ENCODE measurements at regions not wholly inside any gene's neighbourhood (a gene's known extent, or its start where the extent isn't known, plus 50 kb on each side); places are given as distances from the start of the nearest gene placed in this dataset.

DNA sequence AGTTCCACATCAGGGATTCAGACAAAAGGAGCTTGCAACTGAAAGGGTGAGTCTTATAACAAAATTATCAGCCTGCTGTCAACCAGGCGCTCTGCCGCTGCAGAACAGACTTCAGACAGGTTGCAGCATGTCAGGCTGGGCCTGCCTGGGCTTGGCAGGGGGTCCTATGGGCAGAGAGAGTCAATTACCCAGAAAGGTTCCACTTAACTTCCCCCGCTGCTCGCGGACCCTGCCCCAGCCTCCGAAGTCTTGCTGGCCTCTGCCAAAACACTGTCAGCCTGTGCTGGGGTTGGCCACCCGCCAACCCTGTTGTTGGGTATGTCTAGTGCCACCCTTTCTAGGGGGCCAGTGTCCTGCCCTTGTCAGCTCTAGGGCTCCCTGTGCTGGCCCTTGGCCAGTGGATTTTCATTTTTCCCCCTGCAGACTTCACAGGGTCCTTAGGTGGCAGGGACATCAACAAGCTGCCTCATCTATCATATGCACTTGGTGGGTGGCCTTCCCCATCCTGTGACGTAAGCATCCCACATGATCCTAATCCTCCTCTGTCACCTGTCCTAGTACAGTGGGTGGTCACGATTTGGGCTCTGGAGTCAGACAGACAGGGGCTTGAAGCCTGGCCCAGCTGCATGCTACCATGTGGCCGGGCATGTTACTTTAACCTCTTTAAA lies 166.5 kb upstream of the CADM1 start:
- H3K27ac ChIP-seq (ENCODE audit: low read depth), result no peak overlapping the region
- whole genome bisulfite sequencing, result 69% methylated on average over 10 of the region's 10 CpGs
- no peak overlapping the region for H3K4me3 ChIP-seq (ENCODE audit: low read depth, low read length)
- DNase-seq (ENCODE audit: extremely low spot score), result no peak
- peaks cover 2% of the 10 kb centered on the region for H3K4me1 ChIP-seq (ENCODE audit: insufficient read depth)
- no peaks in the 10 kb centered on the region for H3K36me3 ChIP-seq (ENCODE audit: insufficient read depth)

DNA sequence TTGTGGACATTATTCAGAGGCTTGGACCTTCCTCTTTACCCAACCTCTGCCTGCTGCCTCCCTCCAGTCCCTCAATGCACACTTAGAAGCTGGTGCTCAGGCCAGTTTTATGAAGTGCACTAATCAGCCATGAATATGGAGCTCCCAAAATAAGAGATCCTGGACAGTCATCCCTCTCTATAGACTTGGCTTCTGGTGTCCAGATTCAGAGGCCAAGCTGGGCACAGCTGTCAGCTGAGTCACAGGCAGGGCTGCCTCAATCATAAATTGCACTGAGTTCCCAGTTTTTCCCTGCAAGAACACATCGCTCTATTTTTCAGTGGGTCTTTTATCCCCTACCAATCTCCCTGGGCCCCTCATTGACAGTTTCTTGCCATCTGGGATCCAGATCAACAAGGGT lies 161.7 kb upstream of the CADM1 start:
- Histone ChIP-seq H3K4me3 (ENCODE audit: low read depth, low read length) (no peak overlapping the region), H3K27ac (ENCODE audit: low read depth) (no peak overlapping the region), H3K36me3 (ENCODE audit: insufficient read depth) (no peaks in the 10 kb centered on the region), H3K4me1 (ENCODE audit: insufficient read depth) (no peaks in the 10 kb centered on the region)
- WGBS, result 80% methylated on average over 1 of the region's 1 CpG
- DNase-seq (ENCODE audit: extremely low spot score), result no peak

DNA sequence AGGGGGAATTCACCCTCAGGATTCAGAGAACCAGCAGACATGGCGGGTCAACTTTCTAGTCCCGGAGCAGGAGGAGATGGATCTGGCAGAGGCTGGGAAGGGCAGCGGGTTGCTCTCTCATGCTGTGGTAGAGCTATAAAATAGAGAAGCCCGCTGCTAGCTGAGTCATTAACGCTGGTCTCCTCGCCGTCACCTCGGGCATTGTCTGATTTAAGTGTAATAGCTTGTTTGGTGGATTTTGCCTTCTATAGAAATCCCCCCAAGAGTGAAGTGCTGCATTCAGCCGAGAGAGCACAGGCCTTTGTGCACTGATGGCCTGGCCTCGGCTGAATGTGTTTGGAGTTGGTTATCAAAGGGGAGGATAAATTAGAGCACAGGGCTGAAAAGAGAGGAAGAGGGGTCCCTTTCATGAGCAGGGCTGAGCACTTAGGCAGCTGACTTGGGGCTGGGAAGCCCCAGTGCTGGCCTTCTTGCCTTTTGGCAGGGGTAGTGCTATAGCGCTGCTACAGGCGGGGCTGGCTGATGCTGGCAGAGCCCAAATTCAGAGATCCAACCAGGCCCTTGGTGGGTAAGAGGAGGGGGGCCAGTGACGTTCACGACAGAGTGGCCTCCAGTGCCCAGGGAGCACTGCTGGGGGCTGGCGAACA lies 161.1 kb upstream of the CADM1 start:
- no peak for DNase-seq (ENCODE audit: extremely low spot score)
- 83% methylated on average over 15 of the region's 15 CpGs for WGBS

DNA sequence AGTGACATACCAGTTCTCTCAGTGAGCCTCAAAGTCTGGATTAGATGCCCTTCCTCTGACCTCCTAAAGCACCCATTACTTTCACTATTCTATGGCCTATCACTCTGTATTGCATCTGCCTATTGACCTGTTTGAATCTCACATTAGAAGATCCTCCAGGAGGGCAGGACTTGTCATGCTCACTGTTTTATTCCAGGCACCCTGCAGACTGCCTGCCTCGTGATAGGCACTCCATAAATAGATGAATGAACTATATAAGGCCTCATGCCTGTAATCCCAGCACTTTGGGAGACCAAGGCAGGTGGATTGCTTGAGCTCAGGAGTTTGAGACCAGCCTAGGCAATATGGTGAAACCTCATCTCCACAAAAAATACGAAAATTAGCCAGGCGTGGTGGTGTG lies 160.1 kb upstream of the CADM1 start:
- H3K27ac ChIP-seq (ENCODE audit: low read depth), result no peak overlapping the region
- 96% methylated on average over 3 of the region's 3 CpGs for WGBS
- no peaks in the 10 kb centered on the region for H3K36me3 ChIP-seq (ENCODE audit: insufficient read depth)
- H3K4me1 ChIP-seq (ENCODE audit: insufficient read depth), result no peaks in the 10 kb centered on the region
- DNase-seq (ENCODE audit: extremely low spot score), result no peak
- H3K4me3 ChIP-seq (ENCODE audit: low read depth, low read length), result no peak overlapping the region

More for the DNA sequence above, 161.1 kb upstream of the CADM1 start:
- Histone ChIP-seq H3K4me1 (ENCODE audit: insufficient read depth) (no peaks in the 10 kb centered on the region), H3K27ac (ENCODE audit: low read depth) (no peak overlapping the region), H3K36me3 (ENCODE audit: insufficient read depth) (no peaks in the 10 kb centered on the region), H3K4me3 (ENCODE audit: low read depth, low read length) (no peak overlapping the region)

DNA sequence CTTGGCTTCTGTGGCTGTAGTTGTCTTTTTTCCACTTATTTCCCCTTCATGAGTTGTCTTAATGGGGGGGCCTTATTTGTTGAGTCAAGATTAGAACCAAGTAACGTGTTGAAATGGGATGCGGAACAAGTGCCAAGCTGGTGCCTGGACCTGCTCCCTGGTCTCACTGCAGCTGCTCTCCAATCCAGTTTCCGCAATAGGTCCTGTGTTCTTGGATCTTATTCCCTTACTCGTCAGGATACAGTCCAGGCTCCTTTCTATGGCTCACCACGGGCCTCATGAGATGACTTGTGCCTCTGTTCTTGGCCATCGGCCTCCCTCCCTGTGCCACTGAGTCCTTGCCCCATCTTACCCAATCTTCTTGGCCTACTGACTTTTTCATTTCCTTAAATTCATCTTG lies 159.6 kb upstream of the CADM1 start:
- no peak overlapping the region for H3K4me3 ChIP-seq (ENCODE audit: low read depth, low read length)
- H3K4me1 ChIP-seq (ENCODE audit: insufficient read depth), result no peaks in the 10 kb centered on the region
- no peaks in the 10 kb centered on the region for H3K36me3 ChIP-seq (ENCODE audit: insufficient read depth)
- no peak for DNase-seq (ENCODE audit: extremely low spot score)
- no peak overlapping the region for H3K27ac ChIP-seq (ENCODE audit: low read depth)
- WGBS, result 89% methylated on average over 6 of the region's 6 CpGs

DNA sequence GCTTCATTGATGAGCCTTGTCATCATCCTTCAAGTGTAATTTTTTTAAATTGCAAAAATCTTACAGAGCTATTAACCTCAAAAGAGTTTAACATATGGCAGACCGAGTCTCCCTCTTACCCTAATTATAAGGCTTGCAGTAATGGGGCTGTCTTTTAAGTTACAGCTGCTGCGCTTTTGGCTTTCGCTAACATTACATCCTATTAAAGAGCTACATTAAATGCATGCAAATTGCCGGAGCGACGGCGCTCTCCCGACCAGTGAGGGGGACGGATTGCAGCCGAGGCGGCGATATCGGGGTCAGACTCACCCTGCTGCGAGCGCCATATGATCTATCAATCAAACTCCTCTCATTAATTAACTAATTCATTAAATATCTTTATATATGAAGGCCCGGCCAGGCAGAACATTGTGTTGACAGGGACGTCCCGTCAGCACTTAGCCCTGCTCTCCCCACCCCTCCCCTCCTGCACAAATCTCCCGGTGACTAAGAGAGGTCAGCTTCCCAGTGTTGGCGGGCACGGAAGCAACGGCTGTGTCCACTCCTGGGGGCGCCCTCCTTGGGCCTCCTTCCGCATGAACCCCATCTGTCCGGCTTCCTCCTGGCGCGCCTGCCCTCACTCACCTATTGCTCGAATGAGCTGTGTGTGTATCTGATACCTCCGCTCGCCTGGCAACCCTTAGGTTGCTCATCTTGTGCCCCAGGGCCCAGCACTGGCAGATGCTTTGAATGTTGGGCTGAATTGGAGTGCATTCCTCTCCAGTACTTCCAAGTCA lies 156.0 kb upstream of the CADM1 start:
- 40% methylated on average over 30 of the region's 30 CpGs for WGBS
- DNase-seq (ENCODE audit: extremely low spot score), result no peak
- no peak overlapping the region for H3K4me3 ChIP-seq (ENCODE audit: low read depth, low read length)
- no peaks in the 10 kb centered on the region for H3K36me3 ChIP-seq (ENCODE audit: insufficient read depth)
- no peak overlapping the region for H3K27ac ChIP-seq (ENCODE audit: low read depth)
- H3K4me1 ChIP-seq (ENCODE audit: insufficient read depth), result no peaks in the 10 kb centered on the region

DNA sequence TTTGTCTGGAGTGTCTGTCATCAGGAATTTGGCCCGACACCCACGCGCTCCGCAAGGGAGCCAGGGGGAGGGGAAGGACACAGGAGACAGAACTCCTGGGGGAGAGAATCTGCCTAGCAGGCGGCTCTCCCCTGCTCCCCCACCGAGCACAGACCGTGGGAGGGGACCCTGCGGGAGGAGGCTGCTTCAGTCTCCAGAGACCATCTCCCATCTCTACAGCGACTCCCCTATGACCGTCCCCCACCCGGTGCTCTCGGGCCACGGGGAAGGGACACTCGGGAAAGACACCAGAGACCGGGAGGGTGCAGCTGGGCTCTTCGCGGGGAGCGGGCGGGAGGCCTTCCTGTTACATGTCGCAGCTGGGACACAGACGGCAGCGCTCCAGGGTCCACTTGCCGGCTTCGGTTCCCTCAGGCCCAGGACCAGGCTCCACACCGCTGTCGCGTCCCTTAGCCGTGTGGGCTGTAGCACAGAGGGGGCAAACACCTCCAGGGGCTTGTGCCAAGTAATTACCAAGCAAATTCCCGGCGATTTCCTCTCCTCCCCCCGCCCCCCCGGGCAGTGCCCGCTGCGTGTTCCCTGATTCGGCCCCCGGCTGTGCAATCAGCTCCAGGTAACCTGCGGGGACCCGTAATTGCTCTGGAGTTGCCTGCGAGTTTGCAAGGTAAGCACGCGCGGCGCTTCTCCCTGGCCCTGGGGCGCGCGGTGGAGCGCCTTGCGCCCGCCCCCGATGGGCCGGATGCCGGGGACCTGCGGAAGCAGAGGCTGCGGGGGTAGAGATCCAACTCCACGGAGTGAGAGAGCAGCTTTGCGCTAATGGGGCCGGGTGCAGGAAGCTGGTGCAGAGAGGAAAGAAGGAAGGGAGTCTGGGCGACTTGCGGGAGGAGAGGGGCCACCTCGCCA lies 155.1 kb upstream of the CADM1 start:
- DNase-seq (ENCODE audit: extremely low spot score), result no peak
- WGBS, result 8% methylated on average over 60 of the region's 60 CpGs

DNA sequence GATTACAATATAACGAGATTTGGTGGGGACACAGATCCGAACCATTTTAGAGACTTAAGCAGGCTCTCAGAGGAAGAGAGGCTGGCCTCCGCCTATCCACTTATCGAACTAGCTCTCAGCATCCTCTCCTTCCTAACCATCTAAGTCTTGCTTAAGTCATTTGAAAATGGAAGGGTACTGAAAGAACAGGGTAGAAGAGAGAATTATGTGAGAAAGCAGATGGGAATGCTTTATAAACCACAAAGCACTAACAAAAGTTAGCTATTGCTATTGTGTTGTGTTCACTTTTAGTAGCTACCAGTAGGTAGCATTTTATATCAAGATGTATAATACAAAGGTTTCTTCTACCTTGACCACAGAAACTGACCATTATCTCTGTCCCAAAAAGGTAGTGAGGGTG lies 153.4 kb upstream of the CADM1 start:
- no peaks in the 10 kb centered on the region for H3K36me3 ChIP-seq (ENCODE audit: insufficient read depth)
- no peak overlapping the region for H3K27ac ChIP-seq (ENCODE audit: low read depth)
- 97% methylated on average over 4 of the region's 4 CpGs for WGBS
- H3K4me3 ChIP-seq (ENCODE audit: low read depth, low read length), result no peak overlapping the region
- peaks cover 2% of the 10 kb centered on the region for H3K4me1 ChIP-seq (ENCODE audit: insufficient read depth)
- DNase-seq (ENCODE audit: extremely low spot score), result no peak

More for the DNA sequence above, 155.1 kb upstream of the CADM1 start:
- H3K4me1 ChIP-seq (ENCODE audit: insufficient read depth), result no peaks in the 10 kb centered on the region
- no peaks in the 10 kb centered on the region for H3K36me3 ChIP-seq (ENCODE audit: insufficient read depth)
- peak overlapping the region; percentile 12 for H3K4me3 ChIP-seq (ENCODE audit: low read depth, low read length)
- no peak overlapping the region for H3K27ac ChIP-seq (ENCODE audit: low read depth)

DNA sequence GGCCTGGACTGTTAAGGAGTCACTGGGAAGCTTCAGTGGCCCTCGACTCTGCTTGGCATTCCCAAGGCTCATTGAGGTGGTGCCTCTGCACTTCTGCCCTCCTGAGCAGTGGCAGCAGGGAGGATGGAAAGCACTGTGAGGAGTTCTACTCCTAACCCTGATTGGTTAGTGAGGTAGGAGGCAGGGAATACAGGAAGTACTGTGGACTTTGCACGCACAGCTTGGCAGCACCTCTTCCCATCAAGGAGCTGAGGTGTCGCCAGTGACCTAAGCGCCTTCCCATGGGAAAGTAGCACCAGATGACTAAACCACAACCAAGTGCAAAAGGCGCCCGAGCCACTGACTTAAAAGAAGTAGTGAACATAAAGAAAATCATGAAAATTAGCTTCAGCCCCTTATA lies 152.5 kb upstream of the CADM1 start:
- WGBS, result 86% methylated on average over 6 of the region's 6 CpGs
- no peak for DNase-seq (ENCODE audit: extremely low spot score)
- H3K4me1 ChIP-seq (ENCODE audit: insufficient read depth), result peaks cover 2% of the 10 kb centered on the region
- no peaks in the 10 kb centered on the region for H3K36me3 ChIP-seq (ENCODE audit: insufficient read depth)
- H3K27ac ChIP-seq (ENCODE audit: low read depth), result no peak overlapping the region
- H3K4me3 ChIP-seq (ENCODE audit: low read depth, low read length), result no peak overlapping the region

DNA sequence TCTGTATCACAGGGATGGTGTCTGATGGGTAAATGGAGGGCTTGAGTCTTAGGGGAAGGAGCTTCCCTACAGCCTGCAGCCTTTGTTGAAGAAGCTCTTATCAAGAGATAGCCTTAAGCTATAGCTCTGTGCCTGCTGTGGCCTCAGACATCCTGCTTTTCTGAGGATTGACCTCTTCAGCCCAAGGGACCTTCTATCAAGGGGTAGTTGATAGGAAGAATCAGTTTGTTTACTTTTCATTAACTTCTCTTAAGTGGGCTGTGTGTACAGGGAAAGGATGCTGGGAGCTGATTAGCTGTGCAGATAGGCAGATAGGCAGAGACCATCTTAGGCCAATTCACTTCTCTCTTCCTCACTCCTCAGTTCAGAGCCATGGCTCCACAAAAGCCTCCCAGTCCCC lies 151.8 kb upstream of the CADM1 start:
- Histone ChIP-seq H3K36me3 (ENCODE audit: insufficient read depth) (no peaks in the 10 kb centered on the region), H3K4me1 (ENCODE audit: insufficient read depth) (peaks cover 2% of the 10 kb centered on the region), H3K4me3 (ENCODE audit: low read depth, low read length) (no peak overlapping the region), H3K27ac (ENCODE audit: low read depth) (no peak overlapping the region)
- no peak for DNase-seq (ENCODE audit: extremely low spot score)

DNA sequence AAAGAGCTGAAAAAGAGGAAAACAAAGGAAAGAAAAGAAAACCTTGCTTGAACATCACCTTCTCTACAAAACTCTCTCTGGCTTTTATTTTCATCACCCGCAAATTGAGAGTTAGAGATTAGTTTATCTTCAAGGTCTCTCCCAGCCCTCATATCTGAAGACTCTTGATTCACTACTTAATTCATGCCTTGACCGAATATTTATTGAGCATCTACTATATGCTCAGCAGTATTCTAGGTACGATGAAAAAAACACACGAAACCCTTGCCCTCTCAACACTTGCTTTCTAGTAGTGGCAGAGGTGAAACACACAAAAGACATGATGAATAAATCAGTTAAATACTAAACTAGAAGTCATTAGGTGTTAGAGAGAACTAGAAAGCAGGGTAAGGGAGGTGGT lies 150.6 kb upstream of the CADM1 start:
- no peak for DNase-seq (ENCODE audit: extremely low spot score)
- peaks cover 2% of the 10 kb centered on the region for H3K4me1 ChIP-seq (ENCODE audit: insufficient read depth)
- H3K27ac ChIP-seq (ENCODE audit: low read depth), result no peak overlapping the region
- no peak overlapping the region for H3K4me3 ChIP-seq (ENCODE audit: low read depth, low read length)
- H3K36me3 ChIP-seq (ENCODE audit: insufficient read depth), result no peaks in the 10 kb centered on the region
- 96% methylated on average over 4 of the region's 4 CpGs for WGBS

DNA sequence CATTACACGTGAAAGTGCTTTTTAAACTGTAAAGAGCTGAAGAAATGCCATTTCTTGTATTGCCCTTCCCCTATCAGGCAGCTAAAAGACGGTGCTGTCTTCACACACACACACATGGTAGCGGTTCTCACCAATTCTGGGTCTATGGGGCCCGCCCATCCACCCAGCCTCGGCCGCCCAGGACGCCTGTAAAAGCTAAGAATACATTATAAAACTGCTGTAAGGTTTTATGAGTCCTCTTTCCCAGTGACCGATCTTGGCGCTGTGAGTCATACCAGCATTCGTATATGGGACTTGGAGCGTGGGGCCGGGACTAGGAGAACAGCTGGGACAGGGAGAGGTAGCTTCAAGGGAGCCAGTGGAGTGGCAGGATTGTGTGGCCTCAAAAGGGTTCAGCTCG lies 149.7 kb upstream of the CADM1 start:
- Histone ChIP-seq H3K27ac (ENCODE audit: low read depth) (no peak overlapping the region), H3K36me3 (ENCODE audit: insufficient read depth) (no peaks in the 10 kb centered on the region), H3K4me3 (ENCODE audit: low read depth, low read length) (no peak overlapping the region), H3K4me1 (ENCODE audit: insufficient read depth) (peaks cover 2% of the 10 kb centered on the region)
- peak; percentile 69 for DNase-seq (ENCODE audit: extremely low spot score)
- 34% methylated on average over 13 of the region's 13 CpGs for WGBS

DNA sequence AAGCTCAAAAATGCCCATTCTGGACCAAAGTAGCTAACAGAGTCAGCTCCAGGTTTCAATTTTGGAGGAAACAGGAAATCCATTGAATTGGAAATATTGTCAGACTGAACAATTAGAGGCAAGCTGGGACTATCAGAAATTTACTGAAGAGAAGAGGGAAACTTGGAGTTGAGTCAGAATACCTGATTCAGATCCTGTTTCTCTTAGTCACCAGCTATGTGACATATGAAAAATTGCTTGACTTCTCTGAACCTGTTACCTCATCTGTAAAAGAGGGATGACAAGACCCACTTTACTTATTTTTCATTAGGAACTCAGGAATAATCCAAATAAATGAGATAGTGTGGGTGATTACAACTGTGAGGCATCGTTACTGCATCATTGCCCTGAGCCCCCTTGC lies 148.9 kb upstream of the CADM1 start:
- Histone ChIP-seq H3K4me1 (ENCODE audit: insufficient read depth) (peaks cover 2% of the 10 kb centered on the region), H3K4me3 (ENCODE audit: low read depth, low read length) (no peak overlapping the region), H3K36me3 (ENCODE audit: insufficient read depth) (no peaks in the 10 kb centered on the region), H3K27ac (ENCODE audit: low read depth) (no peak overlapping the region)
- WGBS, result 90% methylated on average over 1 of the region's 1 CpG
- DNase-seq (ENCODE audit: extremely low spot score), result no peak
